Astrocyte of the cerebellum (primary cell): ENCODE measurements at regions not wholly inside any gene's neighbourhood (a gene's known extent, or its start where the extent isn't known, plus 50 kb on each side); places are given as distances from the start of the nearest gene placed in this dataset.

Experiments used
- DNase-seq: peaks from one replicate; pipeline ENCODE4 v3.0.0-alpha.2; 2011; ENCODE audit warnings: low read depth
- H3K4me3 ChIP-seq: 2 replicates; pipeline ENCODE4 v1.5.1; 2011; ENCODE audit warnings: mild to moderate bottlenecking, low read depth, low read length, moderate library complexity
- in situ Hi-C: cut with HindIII; loops from 2 replicates; pipeline ENCODE4 v1.10.0; 2017; ENCODE audit warnings: low sequenced_read_pairs
- TF ChIP-seq, protein P1 (sequence below): IDR thresholded peaks from 2 replicates; pipeline ENCODE4 v1.5.1; 2012; ENCODE audit warnings: low read length, low read depth, moderate library complexity, mild to moderate bottlenecking; ENCODE audit errors: missing control alignments

DNA sequence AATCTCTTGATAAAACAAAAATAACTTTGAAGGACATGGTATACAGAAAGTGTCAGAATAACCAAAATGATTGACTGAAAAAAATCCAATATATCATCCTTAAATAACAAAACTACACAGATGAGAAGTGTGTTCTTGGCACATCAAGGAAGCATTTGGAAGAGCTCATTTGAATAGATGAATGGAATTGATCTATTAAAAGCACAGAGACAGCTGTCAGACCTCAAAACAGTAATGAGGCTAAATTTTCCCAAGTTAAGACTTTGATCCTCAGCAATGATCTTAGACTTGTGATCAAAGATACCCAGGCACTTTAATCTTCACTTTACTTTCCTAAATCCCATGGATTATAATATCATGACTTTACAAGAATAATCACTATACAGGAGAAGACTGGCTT, 395.4 kb upstream of the NFE2L3 start:
- no peak for DNase-seq

GRCh38 chr7:25758559-25758958, 393.4 kb upstream of the NFE2L3 start:
- no peak for DNase-seq
- H3K4me3 ChIP-seq: no peak overlapping the region
- in situ Hi-C loops: no loop called here
- TF ChIP-seq, protein P1, sequence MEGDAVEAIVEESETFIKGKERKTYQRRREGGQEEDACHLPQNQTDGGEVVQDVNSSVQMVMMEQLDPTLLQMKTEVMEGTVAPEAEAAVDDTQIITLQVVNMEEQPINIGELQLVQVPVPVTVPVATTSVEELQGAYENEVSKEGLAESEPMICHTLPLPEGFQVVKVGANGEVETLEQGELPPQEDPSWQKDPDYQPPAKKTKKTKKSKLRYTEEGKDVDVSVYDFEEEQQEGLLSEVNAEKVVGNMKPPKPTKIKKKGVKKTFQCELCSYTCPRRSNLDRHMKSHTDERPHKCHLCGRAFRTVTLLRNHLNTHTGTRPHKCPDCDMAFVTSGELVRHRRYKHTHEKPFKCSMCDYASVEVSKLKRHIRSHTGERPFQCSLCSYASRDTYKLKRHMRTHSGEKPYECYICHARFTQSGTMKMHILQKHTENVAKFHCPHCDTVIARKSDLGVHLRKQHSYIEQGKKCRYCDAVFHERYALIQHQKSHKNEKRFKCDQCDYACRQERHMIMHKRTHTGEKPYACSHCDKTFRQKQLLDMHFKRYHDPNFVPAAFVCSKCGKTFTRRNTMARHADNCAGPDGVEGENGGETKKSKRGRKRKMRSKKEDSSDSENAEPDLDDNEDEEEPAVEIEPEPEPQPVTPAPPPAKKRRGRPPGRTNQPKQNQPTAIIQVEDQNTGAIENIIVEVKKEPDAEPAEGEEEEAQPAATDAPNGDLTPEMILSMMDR: no peak

More for the DNA sequence above, 395.4 kb upstream of the NFE2L3 start:
- TF ChIP-seq, protein P1: no peak
- in situ Hi-C loops: no loop called here
- no peak overlapping the region for H3K4me3 ChIP-seq

DNA sequence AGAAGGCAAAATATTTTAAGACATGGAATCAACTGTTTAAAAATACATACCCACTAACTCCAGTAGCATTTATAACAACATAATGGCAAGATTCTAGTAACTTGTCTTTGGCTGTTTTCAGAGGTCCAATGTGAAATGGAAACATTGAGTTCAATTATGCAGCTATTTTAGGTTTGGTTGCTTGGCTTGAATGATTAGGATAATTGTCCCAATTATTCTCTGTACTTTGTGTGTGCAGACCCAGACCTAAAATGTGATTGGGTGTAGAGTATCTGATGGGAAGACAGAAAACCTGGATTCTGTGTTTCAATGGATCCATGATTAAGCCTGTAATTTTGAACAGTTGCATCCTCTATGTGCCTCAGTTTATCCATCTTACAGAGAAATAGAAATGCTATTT, 392.7 kb upstream of the NFE2L3 start:
- TF ChIP-seq, protein P1: no peak

DNA sequence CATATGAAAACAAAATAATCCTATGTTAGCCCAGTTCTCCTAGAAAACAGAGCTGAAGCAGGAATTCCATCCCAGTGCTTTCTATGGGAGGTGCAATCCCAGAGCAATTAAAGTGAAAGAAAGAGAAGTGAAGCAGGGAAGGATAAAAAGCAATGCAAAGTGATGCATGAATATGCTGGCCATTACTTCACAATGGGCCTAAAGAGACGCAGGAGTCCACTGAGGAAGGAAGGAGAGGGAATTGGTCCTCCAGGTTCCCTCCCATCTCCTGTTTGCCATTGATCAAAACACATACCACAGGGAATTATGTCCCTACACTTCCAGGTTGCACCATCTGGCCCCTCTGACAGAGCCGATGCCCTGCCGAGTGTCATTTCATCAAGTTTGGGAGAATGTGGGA, 392.2 kb upstream of the NFE2L3 start:
- TF ChIP-seq, protein P1: no peak
- in situ Hi-C loops: no loop called here
- no peak overlapping the region for H3K4me3 ChIP-seq
- DNase-seq: no peak

More for the DNA sequence above, 392.7 kb upstream of the NFE2L3 start:
- in situ Hi-C loops: no loop called here
- no peak overlapping the region for H3K4me3 ChIP-seq
- DNase-seq: no peak

- in situ Hi-C loops: no loop called here
- H3K4me3 ChIP-seq: no peak overlapping the region
- DNase-seq: no peak
These were observed 389.2 kb upstream of the NFE2L3 start for GRCh38 chr7:25762511-25763462.

GRCh38 chr7:25763463-25763860, 388.5 kb upstream of the NFE2L3 start:
- in situ Hi-C loops: no loop called here
- TF ChIP-seq, protein P1: no peak
- DNase-seq: no peak
- H3K4me3 ChIP-seq: no peak overlapping the region

More at GRCh38 chr7:25762511-25763462, 389.2 kb upstream of the NFE2L3 start:
- TF ChIP-seq, protein P1: no peak
